C4-2B (cell line): ENCODE measurements at regions not wholly inside any gene's neighbourhood (a gene's known extent, or its start where the extent isn't known, plus 50 kb on each side); places are given as distances from the start of the nearest gene placed in this dataset.

ENCODE experiments used
- H3K27ac ChIP-seq: fragments of 450-650 bp; 2 replicates; pipeline ENCODE4 v1.5.1; 2017
- CTCF ChIP-seq: fragments of 450-650 bp; conservative IDR thresholded peaks from 2 replicates; pipeline ENCODE4 v1.5.1; 2017; ENCODE audit warnings: mild to moderate bottlenecking
- ZFX ChIP-seq: fragments of 450-650 bp; IDR thresholded peaks from 2 replicates; pipeline ENCODE4 v1.6.1; 2017

GRCh38 chr5:126104951-126105350 is 318.3 kb upstream of the GRAMD2B start:
- TF ChIP-seq ZFX (no peak), CTCF (peak; percentile 18; the same call in 1 of the 2 replicates)
- H3K27ac ChIP-seq: no peak overlapping the region

GRCh38 chr5:126106029-126106428 is 317.2 kb upstream of the GRAMD2B start:
- no peak for TF ChIP-seq CTCF
- TF ChIP-seq ZFX: no peak
- H3K27ac ChIP-seq: no peak overlapping the region

- TF ChIP-seq ZFX: no peak
- no peak for TF ChIP-seq CTCF
- no peak overlapping the region for H3K27ac ChIP-seq
Observed at GRCh38 chr5:126107381-126107780, 315.8 kb upstream of the GRAMD2B start.

- H3K27ac ChIP-seq: no peak overlapping the region
- no peak for TF ChIP-seq CTCF
- no peak for TF ChIP-seq ZFX
Observed at GRCh38 chr5:126108470-126108869, 314.7 kb upstream of the GRAMD2B start.

- no peak overlapping the region for H3K27ac ChIP-seq
- TF ChIP-seq ZFX (no peak), CTCF (no peak)
Observed at GRCh38 chr5:126115059-126115629, 308.1 kb upstream of the GRAMD2B start.

- TF ChIP-seq ZFX (no peak), CTCF (no peak)
- H3K27ac ChIP-seq: no peak overlapping the region
Observed at GRCh38 chr5:126117044-126117443, 306.2 kb upstream of the GRAMD2B start.

- TF ChIP-seq CTCF (no peak), ZFX (no peak)
- no peak overlapping the region for H3K27ac ChIP-seq
Observed at GRCh38 chr5:126119887-126120442, 303.2 kb upstream of the GRAMD2B start.
